H1 (cell line): ENCODE measurements at regions not wholly inside any gene's neighbourhood (a gene's known extent, or its start where the extent isn't known, plus 50 kb on each side); places are given as distances from the start of the nearest gene placed in this dataset.

Experiments
- CTCF ChIA-PET: fragments of 300-600 bp; sonication (Branson Sonifier 250); formaldehyde crosslinking; loops from one replicate; lab custom pipeline; 2021; ENCODE audit not compliant: partially characterized antibody; lab: Charles Lee
- POLR2A ChIA-PET: fragments of 300-600 bp; sonication (Branson Sonifier 250); formaldehyde crosslinking; loops from one replicate; lab custom pipeline; 2021; ENCODE audit warnings: inconsistent platforms; ENCODE audit not compliant: partially characterized antibody; lab: Charles Lee
- DNase-seq, 2 experiments: peaks; one replicate each; pipeline versions ENCODE4 v3.0.0 to v3.0.0-alpha.2; 2010 to 2022; ENCODE audit warnings: low spot score in 2 of 2, low read depth in 1 of 2, mixed read lengths in 1 of 2
- FAIRE-seq: peaks from 2 replicates; lab custom pipeline; 2011; peaks lifted over from hg19 to GRCh38; lab: Jason Lieb, UNC
- H2AFZ ChIP-seq: 2 replicates; pipeline ENCODE4 v1.8.1; 2012; ENCODE audit warnings: low read length, inconsistent platforms
- H2AK5ac ChIP-seq: 2 replicates; pipeline ENCODE4 v1.6.1; 2013; ENCODE audit warnings: low read depth, low read length
- H2BK120ac ChIP-seq: replicated peaks from 2 replicates; pipeline ENCODE3; 2013; ENCODE audit warnings: low read depth, low read length, inconsistent platforms
- H2BK12ac ChIP-seq: 2 replicates; pipeline ENCODE4 v1.6.1; 2013; ENCODE audit warnings: low read depth, low read length
- H2BK15ac ChIP-seq: 2 replicates; pipeline ENCODE4 v1.6.1; 2013; ENCODE audit warnings: low read length
- H2BK20ac ChIP-seq: 2 replicates; pipeline ENCODE4 v1.6.1; 2013; ENCODE audit warnings: low read length
- H2BK5ac ChIP-seq: 2 replicates; pipeline ENCODE4 v1.6.1; 2013; ENCODE audit warnings: low read depth, low read length
- H3K14ac ChIP-seq: 2 replicates; pipeline ENCODE4 v1.6.1; 2013; ENCODE audit warnings: inconsistent platforms; ENCODE audit not compliant: insufficient read length
- H3K18ac ChIP-seq: 2 replicates; pipeline ENCODE4 v1.6.1; 2013; ENCODE audit warnings: low read length; ENCODE audit errors: extremely low read depth
- H3K23ac ChIP-seq: 2 replicates; pipeline ENCODE4 v1.6.1; 2013; ENCODE audit warnings: inconsistent platforms; ENCODE audit not compliant: insufficient read length
- H3K23me2 ChIP-seq: 2 replicates; pipeline ENCODE4 v1.6.1; 2013; ENCODE audit warnings: low read depth, low read length
- H3K27ac ChIP-seq: 2 replicates; pipeline ENCODE4 v1.6.1; 2011; ENCODE audit warnings: low read depth, low read length, inconsistent platforms
- H3K27me3 ChIP-seq, 4 experiments: replicated peaks in 1 of 4; 1 replicate in 1 of 4; 2 replicates in 3 of 4; pipeline versions ENCODE4 v1.6.1 to v1.8.1; 2011 to 2013; ENCODE audit warnings: low read length in 3 of 4, mild to moderate bottlenecking in 3 of 4, inconsistent platforms in 2 of 4, mixed read lengths in 2 of 4, moderate library complexity in 1 of 4; ENCODE audit not compliant: control insufficient read depth in 3 of 4, insufficient read depth in 3 of 4; ENCODE audit errors: extremely low read depth in 1 of 4
- H3K36me3 ChIP-seq, 4 experiments: 2 replicates each; pipeline versions ENCODE4 v1.6.1 to v1.8.1; 2011 to 2013; ENCODE audit warnings: mild to moderate bottlenecking in 4 of 4, low read length in 3 of 4, moderate library complexity in 2 of 4, control low read depth in 1 of 4, inconsistent platforms in 1 of 4; ENCODE audit not compliant: insufficient read depth in 4 of 4, control insufficient read depth in 2 of 4
- H3K4ac ChIP-seq: replicated peaks from 2 replicates; pipeline ENCODE3; 2013; ENCODE audit warnings: low read length, low read depth, mixed read lengths, inconsistent platforms; ENCODE audit not compliant: insufficient read length
- H3K4me1 ChIP-seq, 4 experiments: replicated peaks in 1 of 4; 1 replicate in 1 of 4; 2 replicates in 3 of 4; pipeline versions ENCODE4 v1.6.1 to v1.8.1; 2011 to 2013; ENCODE audit warnings: low read length in 3 of 4, inconsistent platforms in 2 of 4, mixed read lengths in 1 of 4; ENCODE audit not compliant: insufficient read depth in 4 of 4, control insufficient read depth in 3 of 4
- H3K4me2 ChIP-seq, 2 experiments: 2 replicates each; pipeline versions ENCODE4 v1.6.1 to v1.8.1; 2011 to 2013; ENCODE audit warnings: low read depth in 2 of 2, low read length in 2 of 2, control low read depth in 1 of 2, inconsistent platforms in 1 of 2, mild to moderate bottlenecking in 1 of 2; ENCODE audit not compliant: insufficient read depth in 1 of 2
- H3K4me3 ChIP-seq, 4 experiments: fragments of 200-600, 300-600 bp in 1 of 4; sonication (generic), shearing (Covaris generic), sonication (Bioruptor Twin) in 1 of 4; 2 replicates each; pipeline versions ENCODE4 v1.5.1 to v1.8.1; 2011 to 2016; ENCODE audit warnings: low read length in 4 of 4, low read depth in 3 of 4, control low read depth in 2 of 4, inconsistent platforms in 2 of 4, mild to moderate bottlenecking in 2 of 4, mixed read lengths in 1 of 4, moderate library complexity in 1 of 4; ENCODE audit not compliant: insufficient read depth in 2 of 4; ENCODE audit errors: extremely low read depth in 1 of 4
- H3K56ac ChIP-seq: replicated peaks from 2 replicates; pipeline ENCODE3; 2013; ENCODE audit warnings: low read depth, mild to moderate bottlenecking, mixed read lengths, low read length, inconsistent platforms; ENCODE audit not compliant: insufficient read length
- H3K79me1 ChIP-seq: 2 replicates; pipeline ENCODE4 v1.6.1; 2013; ENCODE audit warnings: low read depth, low read length, control low read depth
- H3K79me2 ChIP-seq, 2 experiments: 2 replicates each; pipeline versions ENCODE4 v1.6.1 to v1.8.1; 2012 to 2013; ENCODE audit warnings: low read length in 2 of 2, mild to moderate bottlenecking in 2 of 2, inconsistent platforms in 1 of 2; ENCODE audit not compliant: insufficient read depth in 2 of 2, control insufficient read depth in 1 of 2
- H3K9ac ChIP-seq, 4 experiments: replicated peaks in 1 of 4; 1 replicate in 1 of 4; 2 replicates in 3 of 4; pipeline versions ENCODE4 v1.6.1 to v1.8.1; 2011 to 2013; ENCODE audit warnings: low read depth in 3 of 4, low read length in 3 of 4, control low read depth in 2 of 4, mild to moderate bottlenecking in 2 of 4, moderate library complexity in 2 of 4, inconsistent platforms in 1 of 4; ENCODE audit errors: extremely low read depth in 1 of 4
- H3K9me3 ChIP-seq, 2 experiments: 2 replicates each; pipeline versions ENCODE4 v1.6.1 to v1.8.1; 2012 to 2013; ENCODE audit warnings: mild to moderate bottlenecking in 2 of 2, moderate library complexity in 2 of 2, control low read depth in 1 of 2, inconsistent platforms in 1 of 2, low read depth in 1 of 2, low read length in 1 of 2, mixed read lengths in 1 of 2; ENCODE audit not compliant: insufficient read depth in 2 of 2
- H4K20me1 ChIP-seq, 2 experiments: replicated peaks in 1 of 2; 2 replicates each; pipeline versions ENCODE3 to v1.8.1; 2011 to 2013; ENCODE audit warnings: inconsistent platforms in 2 of 2, low read length in 2 of 2, mild to moderate bottlenecking in 1 of 2; ENCODE audit not compliant: insufficient read depth in 2 of 2, control insufficient read depth in 1 of 2
- H4K5ac ChIP-seq: 2 replicates; pipeline ENCODE4 v1.6.1; 2013; ENCODE audit warnings: low read length, low read depth, mixed read lengths, inconsistent platforms; ENCODE audit not compliant: insufficient read length
- H4K8ac ChIP-seq: 2 replicates; pipeline ENCODE4 v1.8.0; 2013; ENCODE audit warnings: mild to moderate bottlenecking, moderate library complexity, low read length, inconsistent platforms; ENCODE audit not compliant: insufficient read depth; ENCODE audit errors: extremely low read depth
- H4K91ac ChIP-seq: replicated peaks from 2 replicates; pipeline ENCODE3; 2013; ENCODE audit warnings: low read length, mixed read lengths, inconsistent platforms; ENCODE audit not compliant: insufficient read length
- WGBS, 2 experiments: shearing (Covaris generic) in 1 of 2; methylation state at CpG; one replicate each; pipeline versions ENCODE4 v1.1.6 to v1.1.7; 2013 to 2015; ENCODE audit warnings: low lambda C conversion rate in 2 of 2, mixed read lengths in 2 of 2, inconsistent platforms in 1 of 2, low coverage in 1 of 2, missing lambda C conversion rate in 1 of 2; ENCODE audit not compliant: insufficient replicate concordance in 2 of 2, insufficient coverage in 1 of 2, insufficient read length in 1 of 2; ENCODE audit errors: extremely low coverage in 1 of 2, missing lambda C conversion rate in 1 of 2; 5-methylcytosine and 5-hydroxymethylcytosine counted together

DNA sequence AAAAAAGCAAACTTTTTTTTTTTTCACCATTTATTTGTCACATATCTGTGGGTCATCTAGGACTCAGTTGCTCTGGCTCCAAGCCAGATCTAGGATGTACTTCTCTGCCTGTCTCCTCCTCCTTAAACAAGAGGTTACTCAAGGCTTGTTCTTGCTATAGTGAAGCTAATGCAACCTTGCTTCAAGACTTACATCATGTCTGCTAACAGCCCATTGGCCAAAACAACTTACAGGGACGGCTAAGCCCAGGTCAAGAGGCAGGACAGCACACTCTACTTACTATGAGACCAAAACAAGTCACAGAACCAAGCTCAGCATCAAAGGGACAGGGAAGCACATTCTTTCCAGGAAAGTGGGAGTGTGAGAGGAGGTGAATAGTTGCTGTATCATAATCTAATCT lies 123.8 kb upstream of the BNIP2 start:
- Histone ChIP-seq H3K56ac (no peak overlapping the region), H3K18ac (no peak overlapping the region), H3K23me2 (no peaks in the 10 kb centered on the region), H2BK20ac (no peak overlapping the region), H2BK120ac (no peak overlapping the region), H3K4ac (no peak overlapping the region), H4K91ac (no peak overlapping the region), H2BK15ac (no peak overlapping the region), H2BK5ac (no peak overlapping the region), H2BK12ac (no peak overlapping the region), H3K14ac (no peak overlapping the region), H4K5ac (no peak overlapping the region), H3K27ac (no peak overlapping the region), H3K4me3 (no peak overlapping the region), H3K36me3 (no peaks in the 10 kb centered on the region), H3K9me3 (no peaks in the 10 kb centered on the region), H2AFZ (peak overlapping the region; percentile 88), H3K79me1 (no peaks in the 10 kb centered on the region), H3K27me3 (no peaks in the 10 kb centered on the region), H3K23ac (no peak overlapping the region), H3K79me2 (no peaks in the 10 kb centered on the region), H4K8ac (no peak overlapping the region), H3K4me1 (peaks cover 2 to 5% (median 4%) of the 10 kb centered on the region in 4 experiments; a peak in 5 of 7 replicates), H3K9ac (no peak overlapping the region), H4K20me1 (no peaks in the 10 kb centered on the region), H2AK5ac (no peak overlapping the region), H3K4me2 (no peak overlapping the region)
- WGBS, 2 experiments = 100% methylated on average over 1 of the region's 1 CpG; no CpG with 5 or more reads in 1 of the 2 experiments
- DNase-seq = no peak
- CTCF ChIA-PET = interaction anchor here (0.6 to 2.2 kb wide), 7 partner anchors 10 to 313 kb away, joined by 3 to 8 read pairs (median 4); no protein-coding TSS in a partner anchor
- POLR2A ChIA-PET = interaction anchor here (1.4 to 1.6 kb wide), 2 partner anchors 22 to 49 kb away, joined by 3 read pairs; no protein-coding TSS in a partner anchor
- peak; percentile 39 for FAIRE-seq
